Sigmoid colon (tissue), 6 donors: ENCODE measurements at regions not wholly inside any gene's neighbourhood (a gene's known extent, or its start where the extent isn't known, plus 50 kb on each side); places are given as distances from the start of the nearest gene placed in this dataset.

ENCODE experiments used
- DNase-seq: peaks from one replicate; pipeline ENCODE4 v3.0.0-alpha.2; 2019
- H3K27ac ChIP-seq, 4 donors: fragments of 200-600 bp; sonication (generic); one replicate each; pipeline ENCODE4 v1.5.1; 2016 to 2019; ENCODE audit warnings: mild to moderate bottlenecking in 1 of 4
- H3K27me3 ChIP-seq, 3 donors: fragments of 200-600 bp; sonication (generic); one replicate each; pipeline ENCODE4 v1.5.1; 2019; ENCODE audit warnings: mild to moderate bottlenecking in 1 of 3
- H3K36me3 ChIP-seq, 4 donors: fragments of 200-600 bp; sonication (generic); one replicate each; pipeline ENCODE4 v1.5.1; 2016 to 2019
- H3K4me1 ChIP-seq, 4 donors: fragments of 200-600 bp; sonication (generic); one replicate each; pipeline ENCODE4 v1.5.1; 2017 to 2019
- H3K4me3 ChIP-seq, 4 donors: fragments of 200-600 bp; sonication (generic); one replicate each; pipeline ENCODE4 v1.5.1; 2017 to 2019; ENCODE audit warnings: mild to moderate bottlenecking in 2 of 4, moderate library complexity in 1 of 4
- H3K9me3 ChIP-seq, 4 donors: fragments of 200-600 bp in 3 of 4; sonication (generic) in 3 of 4; one replicate each; pipeline versions ENCODE4 v1.5.1 to v1.6.1; 2013 to 2019
- CTCF ChIP-seq, 4 experiments: fragments of 450-650 bp in 3 of 4; fragments of 200-600 bp in 1 of 4; IDR thresholded peaks; one replicate each; pipeline ENCODE4 v1.5.1; 2016 to 2019; ENCODE audit warnings: antibody characterized with exemption in 4 of 4, mild to moderate bottlenecking in 3 of 4, moderate library complexity in 2 of 4
- EP300 ChIP-seq, 4 donors: sonication (generic); formaldehyde crosslinking; IDR thresholded peaks; one replicate each; pipeline ENCODE4 v1.6.1; 2017; ENCODE audit warnings: antibody characterized with exemption in 4 of 4
- POLR2A ChIP-seq, 2 donors: fragments of 450-650 bp; IDR thresholded peaks; one replicate each; pipeline ENCODE4 v1.6.1; 2016; ENCODE audit warnings: antibody characterized with exemption in 2 of 2, mild to moderate bottlenecking in 2 of 2, moderate library complexity in 2 of 2
- POLR2AphosphoS5 ChIP-seq, 4 donors: sonication (generic); formaldehyde crosslinking; IDR thresholded peaks; one replicate each; pipeline ENCODE4 v1.6.1; 2017; ENCODE audit warnings: antibody characterized with exemption in 4 of 4
- WGBS, 2 donors: extraction: QIAGEN DNeasy Blood & Tissue Kit; methylation state at CpG; one replicate each; pipeline ENCODE4 v1.1.7; 2013; 5-methylcytosine and 5-hydroxymethylcytosine counted together
- intact Hi-C: fragments of 100-400 bp; cut with DNase I; formaldehyde crosslinking; loops from one replicate; pipeline ENCODE4 v1.15.1; 2023
- donor health status: healthy with polysubstance abuse.
- donor health status: healthy.

GRCh38 chr17:53336281-53336680, 486.4 kb upstream of the KIF2B start:
- DNase-seq, result no peak
- Histone ChIP-seq H3K4me3 (no peak overlapping the region), H3K4me1 (no peaks in the 10 kb centered on the region), H3K9me3 (peaks cover 0 to 8% (median 0%) of the 10 kb centered on the region in 4 donors), H3K36me3 (no peaks in the 10 kb centered on the region), H3K27me3 (no peaks in the 10 kb centered on the region), H3K27ac (no peak overlapping the region)
- intact Hi-C loops, result no loop called here
- WGBS, 2 donors, result 54 to 59% methylated on average over 4 of the region's 4 CpGs
- TF ChIP-seq POLR2AphosphoS5 (IDR thresholded peaks at IDR 0.05) (no peak), POLR2A (IDR thresholded peaks at IDR 0.05) (no peak), EP300 (IDR thresholded peaks at IDR 0.05) (no peak), CTCF (IDR thresholded peaks at IDR 0.05) (no peak)

GRCh38 chr17:53335443-53335842, 487.3 kb upstream of the KIF2B start:
- peaks cover 0 to 8% (median 0%) of the 10 kb centered on the region in 4 donors for H3K9me3 ChIP-seq
- DNase-seq, result no peak
- intact Hi-C loops, result no loop called here
- no peaks in the 10 kb centered on the region for H3K36me3 ChIP-seq
- H3K4me1 ChIP-seq, result no peaks in the 10 kb centered on the region
- TF ChIP-seq POLR2AphosphoS5 (IDR thresholded peaks at IDR 0.05), result no peak
- no peak for TF ChIP-seq CTCF (IDR thresholded peaks at IDR 0.05)
- no peak for TF ChIP-seq POLR2A (IDR thresholded peaks at IDR 0.05)
- TF ChIP-seq EP300 (IDR thresholded peaks at IDR 0.05), result no peak
- H3K4me3 ChIP-seq, result no peak overlapping the region
- H3K27ac ChIP-seq, result no peak overlapping the region
- H3K27me3 ChIP-seq, result no peaks in the 10 kb centered on the region
- WGBS, 2 donors, result 93 to 96% methylated on average over 1 of the region's 1 CpG

- no peaks in the 10 kb centered on the region for H3K27me3 ChIP-seq
- no peak overlapping the region for H3K4me3 ChIP-seq
- DNase-seq, result no peak
- no peaks in the 10 kb centered on the region for H3K9me3 ChIP-seq
- no peak overlapping the region for H3K27ac ChIP-seq
- no peaks in the 10 kb centered on the region for H3K36me3 ChIP-seq
- intact Hi-C loops, result no loop called here
- TF ChIP-seq POLR2AphosphoS5 (IDR thresholded peaks at IDR 0.05), result no peak
- TF ChIP-seq EP300 (IDR thresholded peaks at IDR 0.05), result no peak
- TF ChIP-seq POLR2A (IDR thresholded peaks at IDR 0.05), result no peak
- no peak for TF ChIP-seq CTCF (IDR thresholded peaks at IDR 0.05)
- H3K4me1 ChIP-seq, result no peaks in the 10 kb centered on the region
- 85 to 91% methylated on average over 2 of the region's 2 CpGs for WGBS, 2 donors
These were observed 492.0 kb upstream of the KIF2B start for GRCh38 chr17:53330756-53331155.

- TF ChIP-seq EP300 (IDR thresholded peaks at IDR 0.05), result no peak
- 76 to 78% methylated on average over 2 of the region's 2 CpGs for WGBS, 2 donors
- Histone ChIP-seq H3K27me3 (no peaks in the 10 kb centered on the region), H3K36me3 (no peaks in the 10 kb centered on the region), H3K4me3 (no peak overlapping the region), H3K9me3 (no peaks in the 10 kb centered on the region), H3K4me1 (no peaks in the 10 kb centered on the region), H3K27ac (no peak overlapping the region)
- no peak for DNase-seq
- intact Hi-C loops, result no loop called here
These were observed 501.1 kb upstream of the KIF2B start for GRCh38 chr17:53321651-53322050.

- no peak for TF ChIP-seq POLR2A (IDR thresholded peaks at IDR 0.05)
- TF ChIP-seq POLR2AphosphoS5 (IDR thresholded peaks at IDR 0.05), result no peak
- TF ChIP-seq EP300 (IDR thresholded peaks at IDR 0.05), result no peak
- Histone ChIP-seq H3K27me3 (no peaks in the 10 kb centered on the region), H3K4me1 (no peaks in the 10 kb centered on the region), H3K4me3 (no peak overlapping the region), H3K27ac (no peak overlapping the region), H3K36me3 (no peaks in the 10 kb centered on the region), H3K9me3 (no peaks in the 10 kb centered on the region)
- no peak for DNase-seq
- WGBS, 2 donors, result 87 to 91% methylated on average over 3 of the region's 3 CpGs
- intact Hi-C loops, result no loop called here
These were observed 502.8 kb upstream of the KIF2B start for GRCh38 chr17:53319947-53320346.

- no peaks in the 10 kb centered on the region for H3K27me3 ChIP-seq
- no peak for DNase-seq
- intact Hi-C loops, result no loop called here
- no peak overlapping the region for H3K27ac ChIP-seq
- H3K9me3 ChIP-seq, result no peaks in the 10 kb centered on the region
- 81 to 85% methylated on average over 1 of the region's 1 CpG for WGBS, 2 donors
- H3K4me1 ChIP-seq, result peaks cover 0 to 22% (median 0%) of the 10 kb centered on the region in 4 donors
- no peaks in the 10 kb centered on the region for H3K36me3 ChIP-seq
- no peak overlapping the region for H3K4me3 ChIP-seq
- no peak for TF ChIP-seq EP300 (IDR thresholded peaks at IDR 0.05)
- no peak for TF ChIP-seq POLR2A (IDR thresholded peaks at IDR 0.05)
- no peak for TF ChIP-seq CTCF (IDR thresholded peaks at IDR 0.05)
- no peak for TF ChIP-seq POLR2AphosphoS5 (IDR thresholded peaks at IDR 0.05)
These were observed 505.7 kb upstream of the KIF2B start for GRCh38 chr17:53316988-53317387.
